Esophagus muscularis mucosa (tissue), 4 donors: ENCODE measurements at regions not wholly inside any gene's neighbourhood (a gene's known extent, or its start where the extent isn't known, plus 50 kb on each side); places are given as distances from the start of the nearest gene placed in this dataset.

Source experiments
- DNase-seq: peaks from one replicate; pipeline ENCODE4 v3.0.0-alpha.2; 2017; ENCODE audit errors: extremely low spot score
- H3K27ac ChIP-seq, 4 donors: fragments of 200-600 bp; sonication (generic); replicated peaks in 1 of 4; 1 replicate in 3 of 4; 2 replicates in 1 of 4; pipeline ENCODE4 v1.5.1; 2016 to 2019; ENCODE audit warnings: mild to moderate bottlenecking in 1 of 4
- H3K27me3 ChIP-seq, 4 donors: fragments of 200-600 bp; sonication (generic); one replicate each; pipeline versions ENCODE4 v1.5.1 to v1.6.0; 2016 to 2019
- H3K36me3 ChIP-seq, 4 donors: fragments of 200-600 bp; sonication (generic); one replicate each; pipeline ENCODE4 v1.5.1; 2016 to 2019
- H3K4me1 ChIP-seq, 4 donors: fragments of 200-600 bp; sonication (generic); one replicate each; pipeline ENCODE4 v1.5.1; 2016 to 2019
- H3K4me3 ChIP-seq, 4 donors: fragments of 200-600 bp; sonication (generic); 1 replicate in 2 of 4; 2 replicates in 2 of 4; pipeline ENCODE4 v1.5.1; 2016 to 2019; ENCODE audit warnings: mild to moderate bottlenecking in 4 of 4, moderate library complexity in 1 of 4
- H3K9me3 ChIP-seq, 4 donors: fragments of 200-600 bp; sonication (generic); 1 replicate in 3 of 4; 2 replicates in 1 of 4; pipeline ENCODE4 v1.5.1; 2016 to 2019
- EP300 ChIP-seq: sonication (generic); formaldehyde crosslinking; IDR thresholded peaks from one replicate; pipeline ENCODE4 v1.6.1; 2017; ENCODE audit warnings: antibody characterized with exemption
- POLR2A ChIP-seq: fragments of 450-650 bp; IDR thresholded peaks from one replicate; pipeline ENCODE4 v1.6.1; 2017; ENCODE audit warnings: antibody characterized with exemption, moderate library complexity, mild to moderate bottlenecking, low read depth
- POLR2AphosphoS5 ChIP-seq, 2 donors: sonication (generic); formaldehyde crosslinking; IDR thresholded peaks; one replicate each; pipeline ENCODE4 v1.6.1; 2017; ENCODE audit warnings: antibody characterized with exemption in 2 of 2
- WGBS: methylation state at CpG from one replicate; pipeline ENCODE4 v1.1.5; 2018; 5-methylcytosine and 5-hydroxymethylcytosine counted together
- intact Hi-C: fragments of 100-400 bp; cut with DNase I; formaldehyde crosslinking; loops from one replicate; pipeline ENCODE4 v1.15.1; 2023
- TF ChIP-seq, protein P1 (sequence below), 3 experiments: fragments of 200-600 bp in 2 of 3; fragments of 450-650 bp in 1 of 3; sonication (generic) in 2 of 3; IDR thresholded peaks; one replicate each; pipeline ENCODE4 v1.5.1; 2017 to 2019; ENCODE audit warnings: antibody characterized with exemption in 3 of 3, mild to moderate bottlenecking in 2 of 3, moderate library complexity in 1 of 3

- H3K36me3 ChIP-seq = no peaks in the 10 kb centered on the region
- WGBS = 76% methylated on average over 2 of the region's 2 CpGs
- DNase-seq = peak; percentile 55
- H3K4me3 ChIP-seq = no peak overlapping the region
- no peaks in the 10 kb centered on the region for H3K4me1 ChIP-seq
- TF ChIP-seq EP300 (no peak), POLR2AphosphoS5 (IDR thresholded peaks at IDR 0.05) (no peak)
- intact Hi-C loops = no loop called here
- peaks cover 0 to 4% (median 0%) of the 10 kb centered on the region in 4 donors for H3K27me3 ChIP-seq
- no peaks in the 10 kb centered on the region for H3K9me3 ChIP-seq
- no peak overlapping the region for H3K27ac ChIP-seq
These were observed 120.0 kb downstream of the CYSLTR2 start for GRCh38 chr13:48773531-48774275.

DNA sequence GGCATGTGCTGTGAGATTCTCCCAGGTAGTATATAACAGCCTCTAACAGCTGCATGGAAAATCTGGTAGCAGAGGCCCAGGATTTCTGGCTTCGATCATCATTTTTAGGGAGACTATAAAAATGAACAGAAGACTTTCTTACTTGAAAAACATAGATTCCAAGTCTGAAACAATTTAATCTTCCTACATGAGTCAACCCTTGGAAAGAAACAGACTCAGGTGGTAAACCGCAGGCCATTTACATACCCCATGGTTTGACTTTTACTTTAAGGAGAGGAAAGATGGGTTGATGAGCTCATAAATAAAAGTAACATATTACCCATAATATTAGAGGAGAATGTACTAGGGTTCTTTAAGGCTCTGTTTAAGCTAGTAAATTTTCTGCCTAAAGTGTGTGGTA is 121.6 kb downstream of the CYSLTR2 start:
- TF ChIP-seq POLR2A = no peak
- TF ChIP-seq EP300 = no peak
- TF ChIP-seq POLR2AphosphoS5 (IDR thresholded peaks at IDR 0.05) = no peak
- TF ChIP-seq, protein P1, sequence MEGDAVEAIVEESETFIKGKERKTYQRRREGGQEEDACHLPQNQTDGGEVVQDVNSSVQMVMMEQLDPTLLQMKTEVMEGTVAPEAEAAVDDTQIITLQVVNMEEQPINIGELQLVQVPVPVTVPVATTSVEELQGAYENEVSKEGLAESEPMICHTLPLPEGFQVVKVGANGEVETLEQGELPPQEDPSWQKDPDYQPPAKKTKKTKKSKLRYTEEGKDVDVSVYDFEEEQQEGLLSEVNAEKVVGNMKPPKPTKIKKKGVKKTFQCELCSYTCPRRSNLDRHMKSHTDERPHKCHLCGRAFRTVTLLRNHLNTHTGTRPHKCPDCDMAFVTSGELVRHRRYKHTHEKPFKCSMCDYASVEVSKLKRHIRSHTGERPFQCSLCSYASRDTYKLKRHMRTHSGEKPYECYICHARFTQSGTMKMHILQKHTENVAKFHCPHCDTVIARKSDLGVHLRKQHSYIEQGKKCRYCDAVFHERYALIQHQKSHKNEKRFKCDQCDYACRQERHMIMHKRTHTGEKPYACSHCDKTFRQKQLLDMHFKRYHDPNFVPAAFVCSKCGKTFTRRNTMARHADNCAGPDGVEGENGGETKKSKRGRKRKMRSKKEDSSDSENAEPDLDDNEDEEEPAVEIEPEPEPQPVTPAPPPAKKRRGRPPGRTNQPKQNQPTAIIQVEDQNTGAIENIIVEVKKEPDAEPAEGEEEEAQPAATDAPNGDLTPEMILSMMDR (IDR thresholded peaks at IDR 0.05) = no peak
- Histone ChIP-seq H3K27me3 (peaks cover 0 to 4% (median 0%) of the 10 kb centered on the region in 4 donors), H3K27ac (no peak overlapping the region), H3K9me3 (peaks cover 0 to 11% (median 6%) of the 10 kb centered on the region in 4 donors), H3K4me1 (no peaks in the 10 kb centered on the region), H3K36me3 (no peaks in the 10 kb centered on the region), H3K4me3 (no peak overlapping the region)
- WGBS = 95% methylated on average over 2 of the region's 2 CpGs
- DNase-seq = peak; percentile 10
- intact Hi-C loops = no loop called here

DNA sequence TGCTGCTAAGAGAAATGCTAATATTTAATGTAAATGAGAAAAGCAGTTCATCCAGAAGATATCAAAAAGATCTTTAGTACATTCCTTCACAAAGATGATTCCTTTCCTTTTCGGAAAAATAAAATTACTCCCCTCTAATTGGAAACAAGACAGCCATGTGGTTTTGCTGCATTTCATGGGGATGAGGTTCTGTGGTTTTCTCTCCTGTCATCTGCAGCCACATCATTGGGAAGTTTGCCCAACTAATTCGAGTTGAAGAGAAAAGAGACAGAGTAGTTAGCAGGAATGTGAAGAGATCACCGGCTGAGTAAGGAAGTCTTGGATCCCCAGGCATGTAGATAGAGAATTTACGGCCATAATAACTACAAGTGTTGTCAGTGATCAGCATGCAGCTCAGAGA is 122.1 kb downstream of the CYSLTR2 start:
- H3K4me1 ChIP-seq = no peaks in the 10 kb centered on the region
- no peak for DNase-seq
- H3K36me3 ChIP-seq = no peaks in the 10 kb centered on the region
- no peak overlapping the region for H3K4me3 ChIP-seq
- intact Hi-C loops = no loop called here
- H3K9me3 ChIP-seq = peaks cover 0 to 16% (median 11%) of the 10 kb centered on the region in 4 donors
- H3K27ac ChIP-seq = no peak overlapping the region
- 74% methylated on average over 4 of the region's 4 CpGs for WGBS
- TF ChIP-seq EP300 = no peak
- no peak for TF ChIP-seq POLR2A
- no peak for TF ChIP-seq POLR2AphosphoS5 (IDR thresholded peaks at IDR 0.05)
- TF ChIP-seq, protein P1 (IDR thresholded peaks at IDR 0.05) = no peak
- H3K27me3 ChIP-seq = peaks cover 0 to 4% (median 0%) of the 10 kb centered on the region in 4 donors

- 96% methylated on average over 1 of the region's 1 CpG for WGBS
- no peak for DNase-seq
- no peak overlapping the region for H3K27ac ChIP-seq
- intact Hi-C loops = no loop called here
- H3K36me3 ChIP-seq = no peaks in the 10 kb centered on the region
- no peak overlapping the region for H3K4me3 ChIP-seq
- TF ChIP-seq POLR2AphosphoS5 (IDR thresholded peaks at IDR 0.05) (no peak), EP300 (no peak), POLR2A (no peak)
- TF ChIP-seq, protein P1 (IDR thresholded peaks at IDR 0.05) = no peak
- peaks cover 0 to 4% (median 0%) of the 10 kb centered on the region in 4 donors for H3K27me3 ChIP-seq
- H3K4me1 ChIP-seq = no peaks in the 10 kb centered on the region
- H3K9me3 ChIP-seq = peaks cover 0 to 22% (median 17%) of the 10 kb centered on the region in 4 donors
These were observed 122.7 kb downstream of the CYSLTR2 start for GRCh38 chr13:48776401-48776800.

GRCh38 chr13:48778610-48779009 is 124.9 kb downstream of the CYSLTR2 start:
- Histone ChIP-seq H3K9me3 (peaks cover 0 to 23% (median 19%) of the 10 kb centered on the region in 4 donors), H3K36me3 (no peaks in the 10 kb centered on the region), H3K4me3 (no peak overlapping the region), H3K27ac (no peak overlapping the region), H3K4me1 (no peaks in the 10 kb centered on the region), H3K27me3 (peaks cover 0 to 4% (median 0%) of the 10 kb centered on the region in 4 donors)
- TF ChIP-seq EP300 (no peak), POLR2AphosphoS5 (IDR thresholded peaks at IDR 0.05) (no peak), POLR2A (no peak)
- TF ChIP-seq, protein P1 (IDR thresholded peaks at IDR 0.05) = no peak
- DNase-seq = peak; percentile 19
- 86% methylated on average over 3 of the region's 3 CpGs for WGBS
- intact Hi-C loops = no loop called here
